Stimulated activated CD4-positive, alpha-beta T cell treated with anti-CD3 and anti-CD28 coated beads, TNF-alpha, amount 100 ng/mL, for 4 hours (primary cell): ENCODE measurements at regions not wholly inside any gene's neighbourhood (a gene's known extent, or its start where the extent isn't known, plus 50 kb on each side); places are given as distances from the start of the nearest gene placed in this dataset.

Source experiments
- DNase-seq, 3 experiments: peaks; one replicate each; pipeline ENCODE4 v3.0.0-alpha.2; 2020; ENCODE audit warnings: low read depth in 3 of 3

GRCh38 chr2:12284037-12284436 lies 432.7 kb upstream of the TRIB2 start:
- DNase-seq, result no peak

- DNase-seq, result no peak
Measured at GRCh38 chr2:12284487-12284886, 432.2 kb upstream of the TRIB2 start.

GRCh38 chr2:12286347-12286746 lies 430.4 kb upstream of the TRIB2 start:
- no peak for DNase-seq

- DNase-seq, result no peak
Measured at GRCh38 chr2:12287220-12287751, 429.4 kb upstream of the TRIB2 start.

GRCh38 chr2:12288048-12288447 lies 428.7 kb upstream of the TRIB2 start:
- DNase-seq, result no peak

- DNase-seq, result no peak
Measured at GRCh38 chr2:12289120-12289802, 427.5 kb upstream of the TRIB2 start.

- no peak for DNase-seq
Measured at GRCh38 chr2:12291303-12291702, 425.4 kb upstream of the TRIB2 start.

- no peak for DNase-seq
Measured at GRCh38 chr2:12293874-12294273, 422.9 kb upstream of the TRIB2 start.

- no peak for DNase-seq
Measured at GRCh38 chr2:12295856-12296519, 420.7 kb upstream of the TRIB2 start.

GRCh38 chr2:12296915-12297314 lies 419.8 kb upstream of the TRIB2 start:
- no peak for DNase-seq

GRCh38 chr2:12298352-12298751 lies 418.4 kb upstream of the TRIB2 start:
- DNase-seq, result no peak

GRCh38 chr2:12299431-12299830 lies 417.3 kb upstream of the TRIB2 start:
- no peak for DNase-seq

- DNase-seq, result no peak
Measured at GRCh38 chr2:12300019-12300602, 416.6 kb upstream of the TRIB2 start.

- DNase-seq, result no peak
Measured at GRCh38 chr2:12300927-12301326, 415.8 kb upstream of the TRIB2 start.

- DNase-seq, result no peak
Measured at GRCh38 chr2:12302140-12302539, 414.6 kb upstream of the TRIB2 start.

GRCh38 chr2:12302691-12303090 lies 414.0 kb upstream of the TRIB2 start:
- no peak for DNase-seq

GRCh38 chr2:12303181-12304030 lies 413.3 kb upstream of the TRIB2 start:
- DNase-seq, result no peak

- DNase-seq, result no peak
Measured at GRCh38 chr2:12304564-12305171, 412.1 kb upstream of the TRIB2 start.

GRCh38 chr2:12305931-12306330 lies 410.8 kb upstream of the TRIB2 start:
- no peak for DNase-seq

- DNase-seq, result no peak
Measured at GRCh38 chr2:12310399-12310798, 406.3 kb upstream of the TRIB2 start.

GRCh38 chr2:12313445-12314126 lies 403.1 kb upstream of the TRIB2 start:
- DNase-seq, result no peak
